Suprapubic skin (tissue), 3 donors: ENCODE measurements at regions not wholly inside any gene's neighbourhood (a gene's known extent, or its start where the extent isn't known, plus 50 kb on each side); places are given as distances from the start of the nearest gene placed in this dataset.

ENCODE experiments used
- CTCF ChIP-seq, 2 donors: fragments of 200-600 bp in 1 of 2; fragments of 450-650 bp in 1 of 2; sonication (generic) in 1 of 2; IDR thresholded peaks; one replicate each; pipeline ENCODE4 v1.5.1; 2016 to 2019; ENCODE audit warnings: antibody characterized with exemption in 2 of 2, mild to moderate bottlenecking in 1 of 2, moderate library complexity in 1 of 2
- POLR2AphosphoS5 ChIP-seq, 3 donors: sonication (generic); formaldehyde crosslinking; IDR thresholded peaks; one replicate each; pipeline ENCODE4 v1.6.1; 2017; ENCODE audit warnings: antibody characterized with exemption in 3 of 3

GRCh38 chr15:61753018-61753710 lies 307.1 kb downstream of the VPS13C start:
- TF ChIP-seq CTCF (IDR thresholded peaks at IDR 0.05), result no peak
- no peak for TF ChIP-seq POLR2AphosphoS5 (IDR thresholded peaks at IDR 0.05)
